PC-3 (cell line): ENCODE measurements at regions not wholly inside any gene's neighbourhood (a gene's known extent, or its start where the extent isn't known, plus 50 kb on each side); places are given as distances from the start of the nearest gene placed in this dataset.

ENCODE experiments used
- EZH2 ChIP-seq: fragments of 300-600 bp; sonication (generic); IDR thresholded peaks from one replicate; pipeline ENCODE4 v1.6.1; 2017; ENCODE audit warnings: antibody characterized with exemption, mild to moderate bottlenecking, low read length; ENCODE audit not compliant: unreplicated experiment
- EZH2phosphoT487 ChIP-seq: fragments of 300-600 bp; sonication (generic); IDR thresholded peaks from 2 replicates; pipeline ENCODE4 v1.6.1; 2018; ENCODE audit warnings: mild to moderate bottlenecking, antibody characterized with exemption, low read length, borderline replicate concordance
- TF ChIP-seq, protein P1 (sequence below): fragments of 300-600 bp; sonication (generic); conservative IDR thresholded peaks from 2 replicates; pipeline ENCODE4 v1.5.1; 2017; ENCODE audit warnings: antibody characterized with exemption, low read depth, mild to moderate bottlenecking, low read length

DNA sequence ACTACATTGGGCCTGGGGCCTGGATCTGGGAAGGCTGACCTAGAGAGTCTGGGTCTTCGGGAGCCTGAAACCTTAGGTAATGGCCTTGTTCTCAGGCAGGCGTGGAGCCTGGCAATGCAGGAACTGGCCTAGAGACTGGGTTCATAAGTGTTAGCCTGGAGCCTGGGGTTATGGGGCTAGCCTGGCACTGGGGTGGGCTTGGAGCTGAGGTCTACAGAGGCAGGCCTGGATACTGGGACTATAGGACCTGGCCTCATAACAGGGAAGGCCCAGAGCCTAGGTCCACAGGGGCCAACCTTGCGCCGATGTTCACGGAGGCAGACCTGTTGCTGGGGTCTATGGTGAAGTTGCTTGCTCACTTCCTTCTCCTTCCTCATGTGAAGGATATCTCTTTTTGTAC is 843.8 kb upstream of the GJE1 start:
- TF ChIP-seq, protein P1, sequence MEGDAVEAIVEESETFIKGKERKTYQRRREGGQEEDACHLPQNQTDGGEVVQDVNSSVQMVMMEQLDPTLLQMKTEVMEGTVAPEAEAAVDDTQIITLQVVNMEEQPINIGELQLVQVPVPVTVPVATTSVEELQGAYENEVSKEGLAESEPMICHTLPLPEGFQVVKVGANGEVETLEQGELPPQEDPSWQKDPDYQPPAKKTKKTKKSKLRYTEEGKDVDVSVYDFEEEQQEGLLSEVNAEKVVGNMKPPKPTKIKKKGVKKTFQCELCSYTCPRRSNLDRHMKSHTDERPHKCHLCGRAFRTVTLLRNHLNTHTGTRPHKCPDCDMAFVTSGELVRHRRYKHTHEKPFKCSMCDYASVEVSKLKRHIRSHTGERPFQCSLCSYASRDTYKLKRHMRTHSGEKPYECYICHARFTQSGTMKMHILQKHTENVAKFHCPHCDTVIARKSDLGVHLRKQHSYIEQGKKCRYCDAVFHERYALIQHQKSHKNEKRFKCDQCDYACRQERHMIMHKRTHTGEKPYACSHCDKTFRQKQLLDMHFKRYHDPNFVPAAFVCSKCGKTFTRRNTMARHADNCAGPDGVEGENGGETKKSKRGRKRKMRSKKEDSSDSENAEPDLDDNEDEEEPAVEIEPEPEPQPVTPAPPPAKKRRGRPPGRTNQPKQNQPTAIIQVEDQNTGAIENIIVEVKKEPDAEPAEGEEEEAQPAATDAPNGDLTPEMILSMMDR: no peak
- TF ChIP-seq EZH2: no peak
- TF ChIP-seq EZH2phosphoT487: no peak
